Breast epithelium (tissue), 4 donors: ENCODE measurements at regions not wholly inside any gene's neighbourhood (a gene's known extent, or its start where the extent isn't known, plus 50 kb on each side); places are given as distances from the start of the nearest gene placed in this dataset.

Experiments used
- DNase-seq, 2 donors: peaks; one replicate each; pipeline ENCODE4 v3.0.0-alpha.2; 2019; ENCODE audit warnings: low spot score in 2 of 2
- H3K27ac ChIP-seq, 2 donors: fragments of 200-600 bp; sonication (generic) in 1 of 2; one replicate each; pipeline ENCODE4 v1.5.1; 2016 to 2019; ENCODE audit warnings: mild to moderate bottlenecking in 1 of 2
- H3K27me3 ChIP-seq, 2 donors: fragments of 200-600 bp; sonication (generic) in 1 of 2; one replicate each; pipeline versions ENCODE4 v1.5.1 to v1.6.0; 2017 to 2019; ENCODE audit warnings: control low read depth in 1 of 2, mild to moderate bottlenecking in 1 of 2
- H3K36me3 ChIP-seq: fragments of 200-600 bp; one replicate; pipeline ENCODE4 v1.5.1; 2019
- H3K4me1 ChIP-seq, 2 donors: fragments of 200-600 bp; sonication (generic); one replicate each; pipeline ENCODE4 v1.5.1; 2016 to 2019; ENCODE audit warnings: control low read depth in 1 of 2
- H3K4me3 ChIP-seq, 3 donors: fragments of 200-600 bp; sonication (generic); 1 replicate in 2 of 3; 2 replicates in 1 of 3; pipeline ENCODE4 v1.5.1; 2016 to 2019; ENCODE audit warnings: mild to moderate bottlenecking in 3 of 3, moderate library complexity in 2 of 3
- H3K9me3 ChIP-seq, 2 donors: fragments of 200-600 bp; sonication (generic) in 1 of 2; one replicate each; pipeline ENCODE4 v1.5.1; 2016 to 2019; ENCODE audit warnings: control low read depth in 1 of 2
- CTCF ChIP-seq, 3 donors: fragments of 450-650 bp; IDR thresholded peaks; one replicate each; pipeline ENCODE4 v1.5.1; 2016 to 2017; ENCODE audit warnings: antibody characterized with exemption in 3 of 3, mild to moderate bottlenecking in 3 of 3, moderate library complexity in 3 of 3
- POLR2A ChIP-seq: fragments of 450-650 bp; IDR thresholded peaks from one replicate; pipeline ENCODE4 v1.6.1; 2016; ENCODE audit warnings: antibody characterized with exemption, mild to moderate bottlenecking, moderate library complexity
- POLR2AphosphoS5 ChIP-seq, 3 donors: sonication (generic); formaldehyde crosslinking; IDR thresholded peaks; one replicate each; pipeline ENCODE4 v1.6.1; 2017; ENCODE audit warnings: antibody characterized with exemption in 3 of 3
- intact Hi-C: fragments of 100-400 bp; cut with DNase I; formaldehyde crosslinking; loops from one replicate; pipeline ENCODE4 v1.15.1; 2023; ENCODE audit warnings: low total_unique reads

- no peak for TF ChIP-seq POLR2A
- TF ChIP-seq POLR2AphosphoS5 (IDR thresholded peaks at IDR 0.05), result no peak
- no peak for TF ChIP-seq CTCF (IDR thresholded peaks at IDR 0.05)
- Histone ChIP-seq H3K36me3 (no peaks in the 10 kb centered on the region), H3K9me3 (no peaks in the 10 kb centered on the region), H3K4me3 (no peak overlapping the region), H3K27me3 (no peaks in the 10 kb centered on the region), H3K4me1 (peaks cover 0 to 7% of the 10 kb centered on the region in 2 donors), H3K27ac (no peak overlapping the region)
- DNase-seq, result no peak
- intact Hi-C loops, result loop anchor here (5.0 kb wide), 2 partner anchors 92 to 367 kb away; no protein-coding TSS in a partner anchor
Measured at GRCh38 chr12:92019491-92020277, 126.0 kb downstream of the BTG1 start.

- no peak for DNase-seq
- intact Hi-C loops, result no loop called here
- TF ChIP-seq POLR2A (no peak), CTCF (IDR thresholded peaks at IDR 0.05) (no peak), POLR2AphosphoS5 (IDR thresholded peaks at IDR 0.05) (no peak)
- H3K4me1 ChIP-seq, result no peaks in the 10 kb centered on the region
- no peak overlapping the region for H3K4me3 ChIP-seq
- no peaks in the 10 kb centered on the region for H3K36me3 ChIP-seq
- no peaks in the 10 kb centered on the region for H3K27me3 ChIP-seq
- no peaks in the 10 kb centered on the region for H3K9me3 ChIP-seq
- no peak overlapping the region for H3K27ac ChIP-seq
Measured at GRCh38 chr12:92012691-92013090, 133.0 kb downstream of the BTG1 start.

GRCh38 chr12:92010853-92011701 lies 134.6 kb downstream of the BTG1 start:
- intact Hi-C loops, result no loop called here
- Histone ChIP-seq H3K27ac (no peak overlapping the region), H3K4me1 (no peaks in the 10 kb centered on the region), H3K27me3 (no peaks in the 10 kb centered on the region), H3K36me3 (no peaks in the 10 kb centered on the region), H3K9me3 (no peaks in the 10 kb centered on the region), H3K4me3 (no peak overlapping the region)
- no peak for DNase-seq
- TF ChIP-seq POLR2A (no peak), POLR2AphosphoS5 (IDR thresholded peaks at IDR 0.05) (no peak), CTCF (IDR thresholded peaks at IDR 0.05) (no peak)

DNA sequence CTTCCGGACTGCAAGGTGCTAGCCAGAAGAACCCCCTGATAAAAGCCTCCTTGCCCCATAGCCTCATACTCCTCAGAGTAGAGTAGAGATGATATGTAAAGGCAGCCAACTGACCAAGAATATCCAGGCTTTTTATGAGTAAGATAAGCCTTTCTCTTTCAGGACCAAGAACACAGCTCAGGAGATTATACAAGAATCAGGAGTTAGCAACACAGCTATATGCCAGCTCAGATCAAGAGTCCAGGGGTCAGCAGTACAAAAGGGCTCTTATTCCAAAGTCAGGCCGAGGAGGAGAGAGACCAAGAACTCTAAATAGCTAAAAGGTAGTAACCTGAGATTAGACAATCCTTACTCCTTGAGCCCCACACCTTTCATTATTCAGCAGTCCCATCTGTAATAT lies 135.3 kb downstream of the BTG1 start:
- Histone ChIP-seq H3K36me3 (no peaks in the 10 kb centered on the region), H3K4me1 (no peaks in the 10 kb centered on the region), H3K27me3 (no peaks in the 10 kb centered on the region), H3K27ac (no peak overlapping the region), H3K4me3 (no peak overlapping the region), H3K9me3 (no peaks in the 10 kb centered on the region)
- DNase-seq, result no peak
- TF ChIP-seq CTCF (IDR thresholded peaks at IDR 0.05) (no peak), POLR2A (no peak)
- intact Hi-C loops, result no loop called here

DNA sequence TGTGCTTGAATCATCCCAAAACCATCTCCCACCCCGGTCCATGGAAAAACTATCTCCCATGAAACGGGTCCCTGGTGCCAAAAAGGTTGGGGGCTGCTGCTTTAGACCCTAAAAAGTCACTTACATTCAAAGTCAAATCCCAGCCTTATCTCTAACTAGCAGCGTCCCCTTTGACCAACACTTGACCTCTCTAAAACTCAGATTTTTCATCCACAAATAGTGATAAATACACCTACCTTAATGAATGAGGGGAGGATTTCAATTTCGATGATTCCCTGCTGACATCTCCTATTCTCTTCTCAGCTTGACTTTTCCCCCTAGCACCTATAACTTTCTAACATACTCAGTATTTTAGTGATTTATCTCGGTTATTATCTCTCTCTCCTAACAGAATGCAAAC lies 137.3 kb downstream of the BTG1 start:
- DNase-seq, result no peak
- H3K4me1 ChIP-seq, result no peaks in the 10 kb centered on the region
- intact Hi-C loops, result no loop called here
- H3K36me3 ChIP-seq, result no peaks in the 10 kb centered on the region
- H3K27ac ChIP-seq, result no peak overlapping the region
- H3K4me3 ChIP-seq, result no peak overlapping the region
- no peaks in the 10 kb centered on the region for H3K27me3 ChIP-seq
- no peaks in the 10 kb centered on the region for H3K9me3 ChIP-seq
- TF ChIP-seq POLR2AphosphoS5 (IDR thresholded peaks at IDR 0.05) (no peak), CTCF (IDR thresholded peaks at IDR 0.05) (no peak), POLR2A (no peak)
